ENCODE measurements at regions not wholly inside any gene's neighbourhood (a gene's known extent, or its start where the extent isn't known, plus 50 kb on each side); places are given as distances from the start of the nearest gene placed in this dataset.
"Not testable (repeated sequence)": the region's sequence is repeated elsewhere in the genome, so short reads cannot be mapped to it uniquely, and the experiment has no call there.

- DNase-seq (ENCODE audit: low spot score) = no peak
Measured at GRCh38 chr16:88200896-88201185, 181.9 kb upstream of the ZNF469 start.

DNA sequence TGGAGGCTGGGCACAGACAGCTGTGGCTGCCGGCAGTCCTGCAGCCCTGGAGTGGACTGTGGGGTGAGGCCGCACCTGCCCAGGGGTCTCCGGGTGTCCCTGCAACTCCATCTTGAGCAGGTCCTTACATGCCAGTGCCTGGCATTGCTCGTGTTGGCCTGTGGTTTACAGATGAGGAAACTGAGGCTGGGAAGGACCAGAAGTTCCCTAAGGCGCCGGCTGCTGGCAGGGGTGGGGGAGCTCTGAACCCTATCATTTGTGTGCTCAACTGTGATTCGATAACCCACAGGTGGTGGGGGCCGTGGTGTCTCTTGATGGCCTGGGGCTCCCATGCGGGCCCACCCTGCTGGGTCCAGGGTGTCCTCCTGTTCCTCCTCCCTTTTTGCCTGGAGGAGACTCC is 181.1 kb upstream of the ZNF469 start:
- not testable (repeated sequence) for DNase-seq (ENCODE audit: low spot score)

- DNase-seq (ENCODE audit: low spot score) = no peak
Measured at GRCh38 chr16:88202207-88202745, 180.5 kb upstream of the ZNF469 start.

DNA sequence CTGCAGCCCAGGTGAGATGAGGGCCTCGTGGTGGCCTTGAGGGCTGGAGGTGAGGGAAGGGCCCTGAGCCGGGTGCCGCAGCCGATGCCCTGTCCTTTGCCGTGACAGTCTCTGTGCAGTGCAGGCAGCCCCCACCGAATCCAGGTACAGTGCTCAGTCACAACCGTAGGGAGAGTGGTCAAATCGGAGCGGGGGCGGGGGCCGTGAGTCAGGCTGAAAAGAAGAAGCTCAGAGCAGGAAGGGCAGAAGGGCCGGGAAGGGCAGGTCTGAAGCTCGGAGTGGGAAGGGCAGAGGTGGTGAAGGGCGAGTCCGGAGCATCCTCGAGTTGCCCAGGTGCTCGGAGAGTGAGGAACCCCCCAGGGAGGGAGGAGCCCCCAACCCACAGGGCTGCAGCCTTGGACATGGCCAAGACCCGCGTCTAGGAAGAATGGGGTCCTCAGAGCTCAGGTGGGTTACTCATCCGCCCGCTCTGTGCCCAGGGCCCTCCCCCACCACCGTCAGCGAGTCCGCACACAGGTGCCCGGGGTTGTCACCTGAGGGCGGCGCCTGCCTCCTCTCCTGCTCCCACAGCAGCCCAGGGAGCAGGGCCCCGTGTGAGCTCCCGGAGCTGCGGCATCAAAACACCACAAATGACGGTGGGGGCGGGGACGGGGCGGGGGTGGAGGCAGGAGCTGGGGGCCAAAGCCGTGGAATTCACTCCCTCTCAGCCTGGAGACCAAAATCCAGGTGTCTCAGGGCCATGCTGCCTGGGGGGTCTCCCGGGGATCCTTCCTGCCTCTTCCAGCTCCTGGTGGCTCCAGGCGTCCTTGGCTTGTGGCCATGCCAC is 179.7 kb upstream of the ZNF469 start:
- DNase-seq (ENCODE audit: low spot score) = not testable (repeated sequence)

DNA sequence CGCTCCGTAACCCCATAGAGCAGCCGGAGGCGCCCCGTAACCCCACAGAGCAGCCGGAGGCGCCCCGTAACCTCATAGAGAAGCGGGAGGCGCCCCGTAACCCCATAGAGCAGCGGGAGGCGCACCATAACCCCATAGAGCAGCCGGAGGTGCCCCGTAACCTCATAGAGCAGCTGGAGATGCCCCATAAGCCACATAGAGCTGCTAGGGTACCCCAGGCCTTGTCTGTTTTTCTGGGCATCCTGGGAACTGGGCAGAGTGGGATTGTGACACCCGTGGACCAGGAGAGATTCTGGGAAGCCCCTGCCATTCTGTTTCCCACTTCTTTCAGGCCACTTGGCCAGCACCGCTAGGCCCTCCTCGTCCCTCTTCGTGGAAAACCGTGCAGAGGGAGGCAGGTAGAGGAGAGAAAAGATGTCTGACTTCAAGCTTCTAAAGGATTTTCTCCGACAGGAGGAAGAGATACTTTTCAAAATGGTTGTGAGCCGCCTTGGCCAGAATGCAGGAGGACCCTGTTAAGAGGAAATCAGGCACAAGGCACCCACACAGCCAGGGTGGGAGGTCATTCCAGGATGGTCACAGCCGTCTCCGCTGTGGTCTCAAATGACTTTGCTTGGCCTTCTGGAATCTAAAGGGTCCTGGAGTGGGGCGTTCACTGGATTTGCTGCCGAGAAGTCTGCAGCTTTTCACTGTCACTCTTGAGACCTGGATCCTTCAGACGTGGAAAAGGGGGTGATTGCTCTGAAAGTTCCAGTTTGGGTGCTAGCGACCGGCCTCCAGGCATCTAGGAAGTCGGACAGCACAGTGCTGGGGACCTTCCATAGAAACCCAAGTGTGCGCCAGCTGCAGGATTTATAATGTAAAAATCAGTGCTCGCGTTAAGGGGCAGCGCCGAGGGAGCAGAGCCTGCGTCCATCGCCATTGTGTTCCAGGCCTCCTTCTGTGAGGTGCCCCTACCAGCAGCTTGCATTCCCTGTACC is 178.3 kb upstream of the ZNF469 start:
- not testable (repeated sequence) for DNase-seq (ENCODE audit: low spot score)

DNA sequence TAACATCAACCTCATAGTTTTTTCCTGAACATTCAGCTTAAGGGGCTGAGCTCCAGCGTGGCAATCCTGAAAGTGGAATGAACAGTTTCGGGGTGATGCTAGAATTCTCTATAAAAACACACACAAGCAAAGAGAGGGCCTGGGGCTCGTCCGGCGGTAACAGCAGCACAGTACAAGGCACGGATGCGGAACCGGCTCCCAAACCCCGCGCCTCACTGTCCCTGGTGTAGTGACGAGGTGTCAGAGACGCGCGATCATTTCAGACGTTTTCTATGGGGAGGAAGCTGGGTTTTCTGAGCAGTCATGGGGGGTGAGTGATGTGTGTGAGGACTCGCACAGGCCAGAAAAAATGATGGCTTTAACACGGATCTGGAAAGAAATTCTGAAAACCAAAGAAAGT is 177.3 kb upstream of the ZNF469 start:
- not testable (repeated sequence) for DNase-seq (ENCODE audit: low spot score)

- not testable (repeated sequence) for DNase-seq (ENCODE audit: low spot score)
Measured at GRCh38 chr16:88206006-88206405, 176.8 kb upstream of the ZNF469 start.

- not testable (repeated sequence) for DNase-seq (ENCODE audit: low spot score)
Measured at GRCh38 chr16:88206516-88206915, 176.2 kb upstream of the ZNF469 start.

DNA sequence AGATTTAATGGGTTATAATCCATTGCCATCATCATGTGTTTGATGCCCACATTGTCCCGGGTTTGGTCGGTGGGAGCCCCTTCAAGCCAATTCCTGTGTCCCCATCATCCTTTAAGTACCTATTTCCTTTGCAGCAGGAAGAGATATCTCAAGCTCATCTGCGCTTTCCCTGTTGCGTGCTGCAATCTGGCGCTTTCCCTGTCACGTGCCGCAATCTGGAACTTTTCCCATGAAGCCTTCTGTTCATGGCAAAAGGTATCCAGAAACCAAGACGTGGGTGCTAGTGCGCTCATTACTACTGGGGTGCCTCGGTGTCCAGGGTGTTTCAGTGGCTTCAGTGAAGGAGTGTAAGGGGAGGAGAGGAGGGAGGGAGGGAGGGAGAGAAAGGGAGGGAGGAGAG is 174.6 kb upstream of the ZNF469 start:
- no peak for DNase-seq (ENCODE audit: low spot score)

DNA sequence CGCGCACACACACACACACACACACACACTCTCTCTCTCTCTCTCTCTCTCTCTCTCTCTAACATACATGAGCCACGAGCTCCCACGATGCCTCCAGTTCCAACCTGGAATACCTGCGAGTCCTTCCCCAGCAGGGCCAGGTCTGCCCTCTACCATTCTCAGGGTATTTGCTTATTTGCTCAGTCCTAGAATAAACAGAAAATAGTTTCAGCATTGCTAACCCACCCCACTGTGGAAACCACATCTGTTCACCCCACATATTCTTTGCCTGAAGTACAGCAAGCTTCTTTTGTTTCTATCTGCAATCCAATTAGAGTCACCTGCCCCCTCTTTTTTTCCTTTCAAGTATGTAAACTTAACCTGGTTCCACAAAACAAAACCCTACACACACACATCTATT is 174.0 kb upstream of the ZNF469 start:
- DNase-seq (ENCODE audit: low spot score) = not testable (repeated sequence)

- not testable (repeated sequence) for DNase-seq (ENCODE audit: low spot score)
Measured at GRCh38 chr16:88209579-88209978, 173.2 kb upstream of the ZNF469 start.

- not testable (repeated sequence) for DNase-seq (ENCODE audit: low spot score)
Measured at GRCh38 chr16:88213937-88214336, 168.8 kb upstream of the ZNF469 start.

DNA sequence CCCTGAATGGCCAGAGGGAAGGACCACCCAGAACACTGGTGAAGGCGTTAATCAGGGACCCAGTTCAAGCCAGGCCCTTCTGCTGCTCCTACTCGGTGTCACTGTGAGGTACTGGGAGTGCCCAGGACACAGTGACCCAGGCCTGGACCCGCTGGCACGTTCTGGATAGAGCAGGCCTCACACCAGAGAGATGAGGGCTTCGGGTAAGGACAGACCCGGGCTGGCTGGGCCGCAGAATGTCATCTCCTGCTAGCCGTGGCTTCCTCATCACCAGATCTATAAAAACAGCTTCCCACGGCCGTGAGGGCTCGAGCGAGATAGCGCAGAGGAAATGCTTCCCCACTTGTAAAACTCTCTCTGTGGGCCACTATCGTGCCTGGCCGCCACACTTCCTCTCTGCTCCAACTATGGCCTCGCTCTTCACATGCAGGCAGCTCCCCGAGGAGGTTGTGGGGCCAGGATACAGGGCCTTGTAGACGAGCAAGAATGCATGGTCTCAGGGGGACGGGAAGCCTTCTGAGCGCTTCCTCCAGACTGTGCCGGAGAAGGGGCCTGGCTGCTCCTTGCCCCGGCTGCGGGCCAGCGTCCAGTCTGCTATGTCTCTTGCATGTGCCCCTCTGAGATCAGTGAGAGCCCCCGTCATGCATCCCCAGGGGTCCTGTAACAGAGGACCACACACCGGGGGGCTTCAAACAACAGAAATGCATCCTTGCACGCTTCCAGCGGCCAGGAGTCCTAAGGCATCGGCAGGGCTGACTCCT is 161.6 kb upstream of the ZNF469 start:
- not testable (repeated sequence) for DNase-seq (ENCODE audit: low spot score)

DNA sequence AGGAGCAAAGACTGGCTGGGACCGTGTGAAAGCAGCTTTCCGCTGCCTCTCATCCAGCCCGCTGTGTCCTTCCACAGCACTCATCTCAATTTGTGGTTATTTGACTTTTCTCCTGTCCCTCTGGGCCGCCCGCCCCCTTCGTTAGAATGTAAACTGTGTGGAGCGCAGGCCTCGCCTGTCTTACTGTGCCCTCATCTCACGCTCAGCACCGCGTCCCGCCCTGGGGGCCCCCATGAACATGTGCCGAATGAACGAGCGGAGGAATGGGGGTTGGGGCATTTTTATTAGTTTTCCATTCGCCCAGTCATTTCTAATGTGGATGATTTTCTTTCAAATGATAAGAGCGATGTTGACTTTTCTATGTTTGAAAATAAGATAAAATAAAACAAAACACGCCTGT is 159.1 kb upstream of the ZNF469 start:
- DNase-seq (ENCODE audit: low spot score) = not testable (repeated sequence)

DNA sequence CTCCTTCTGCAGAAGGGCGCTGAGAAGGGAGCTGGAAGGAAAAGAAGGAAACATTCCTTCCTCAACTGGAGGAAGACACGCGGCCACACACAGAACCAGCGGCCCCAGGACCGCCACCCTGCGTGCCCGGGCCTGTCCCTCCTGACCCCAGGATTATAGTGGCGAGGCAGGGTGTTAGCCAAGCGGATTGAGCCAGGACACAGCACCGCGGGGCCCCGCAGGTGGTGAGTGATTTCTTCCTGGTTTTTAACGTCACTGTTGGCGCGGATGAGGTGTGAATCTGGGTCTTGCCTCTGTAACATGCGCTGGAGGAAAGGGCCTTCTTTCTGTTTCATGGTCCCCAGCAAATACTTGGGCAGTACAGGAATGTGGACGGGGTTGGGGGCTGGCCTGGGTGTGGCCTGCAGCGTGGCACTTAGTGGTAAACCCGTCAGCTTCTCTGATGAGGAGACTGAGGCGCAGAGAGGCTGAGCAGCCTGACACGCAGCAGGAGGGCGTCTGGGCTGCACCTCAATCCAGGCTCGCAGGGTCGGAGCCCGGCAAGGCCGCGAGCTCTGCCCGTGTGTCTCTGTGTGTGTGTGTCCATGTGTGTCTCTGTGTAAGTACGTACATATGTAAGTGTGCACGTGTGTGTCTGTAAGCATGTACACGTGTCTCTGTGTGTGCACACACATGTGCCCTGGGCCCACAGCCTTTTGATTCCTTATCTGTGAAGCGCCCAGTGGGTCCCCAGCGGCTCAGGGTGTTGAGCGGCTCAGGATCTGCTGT is 158.4 kb upstream of the ZNF469 start:
- DNase-seq (ENCODE audit: low spot score) = not testable (repeated sequence)

DNA sequence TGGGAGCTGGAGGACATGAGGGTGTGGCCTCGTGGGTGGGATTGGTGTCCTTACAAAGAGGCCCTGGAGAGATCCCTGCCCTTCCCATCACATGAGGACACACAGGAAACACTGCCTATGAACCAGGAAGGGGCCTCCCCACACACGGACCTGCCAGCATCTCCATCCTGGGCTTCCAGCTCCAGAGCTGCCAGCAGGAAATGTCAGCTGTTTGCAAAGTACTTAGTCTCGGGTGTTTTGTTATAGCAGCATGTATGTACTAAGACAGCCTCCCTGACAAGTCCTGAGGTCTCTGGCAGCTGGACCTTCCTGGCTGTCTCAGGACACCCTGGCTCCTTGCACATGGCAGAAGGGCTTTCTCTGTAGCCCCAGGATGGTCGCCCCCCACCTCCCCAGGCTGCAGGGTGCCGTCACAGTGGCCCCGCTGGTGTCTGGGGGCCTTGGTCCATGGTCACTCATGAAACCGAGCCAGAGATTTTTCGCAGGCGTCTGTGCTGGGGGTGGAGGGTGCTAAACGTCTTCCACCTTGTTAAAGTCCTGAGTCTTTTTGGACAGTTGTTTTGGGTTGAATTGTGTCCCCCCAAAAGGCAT is 157.0 kb upstream of the ZNF469 start:
- DNase-seq (ENCODE audit: low spot score) = not testable (repeated sequence)

- not testable (repeated sequence) for DNase-seq (ENCODE audit: low spot score)
Measured at GRCh38 chr16:88226302-88226701, 156.5 kb upstream of the ZNF469 start.

DNA sequence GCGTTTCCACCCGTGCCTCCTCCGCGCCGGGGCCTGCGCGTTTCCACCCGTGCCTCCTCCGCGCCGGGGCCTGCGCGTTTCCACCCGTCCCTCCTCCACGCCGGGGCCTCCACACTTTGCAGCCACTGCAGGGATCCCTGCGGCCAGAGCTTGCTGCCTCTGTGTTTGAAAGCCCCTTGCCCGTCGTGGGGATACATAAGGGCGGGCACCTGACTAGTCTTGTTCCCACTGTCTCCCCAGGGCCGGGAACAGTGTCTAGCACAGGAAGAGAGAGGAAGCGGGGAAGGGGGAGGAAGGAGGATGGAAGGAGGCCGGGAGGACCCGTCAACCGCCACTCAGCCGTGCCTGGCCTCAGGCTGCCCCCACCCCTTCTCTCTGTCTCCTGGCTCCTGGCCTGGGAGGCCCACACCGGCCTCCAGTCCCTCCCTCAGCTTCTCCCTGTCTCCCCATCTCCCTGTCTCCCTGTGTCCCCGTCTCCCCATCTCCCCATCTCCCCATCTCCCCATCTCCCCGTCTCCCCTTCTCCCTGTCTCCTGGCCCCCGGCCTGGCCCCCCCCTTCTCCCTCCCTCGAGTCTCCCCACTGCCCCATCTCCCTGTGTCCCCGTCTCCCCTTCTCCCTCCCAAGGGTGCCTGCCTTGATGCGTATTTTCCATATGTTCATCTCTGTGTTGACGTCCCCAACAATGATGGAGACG is 155.6 kb upstream of the ZNF469 start:
- not testable (repeated sequence) for DNase-seq (ENCODE audit: low spot score)

DNA sequence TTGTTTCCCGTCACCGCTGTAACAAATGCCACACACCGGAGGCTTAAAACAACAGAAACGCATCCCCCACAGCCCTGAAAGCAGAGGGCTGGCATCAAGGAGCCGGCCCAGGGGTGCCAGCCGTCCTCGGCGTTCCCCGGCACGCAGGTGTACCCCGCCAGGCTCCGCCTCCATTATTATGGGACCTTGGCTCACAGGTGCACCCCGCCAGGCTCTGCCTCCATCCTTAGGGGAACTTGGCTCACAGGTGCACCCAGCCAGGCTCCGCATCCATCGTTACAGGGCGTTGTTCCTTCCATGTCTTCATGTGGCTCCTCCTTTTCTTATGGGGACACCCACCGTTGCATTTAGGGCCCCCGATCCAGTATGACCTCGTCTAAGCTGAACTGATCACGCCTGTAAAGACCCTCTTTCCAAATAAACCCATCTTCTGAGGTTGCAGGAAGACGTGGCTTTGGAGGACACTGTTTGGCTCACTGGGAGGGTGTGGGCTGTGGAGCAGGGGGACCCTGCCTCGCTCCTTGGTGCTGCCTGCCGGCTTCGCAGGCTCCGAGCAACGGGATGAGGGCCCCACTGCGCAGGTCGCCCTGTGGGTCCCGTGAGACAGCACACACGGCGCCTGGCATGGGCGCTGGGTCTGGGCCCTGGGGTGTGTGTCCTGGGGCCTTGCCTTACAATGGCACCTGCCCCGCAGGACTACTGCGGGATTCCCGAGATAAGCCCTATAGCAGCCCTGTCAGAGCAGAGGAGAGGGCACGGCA is 154.9 kb upstream of the ZNF469 start:
- not testable (repeated sequence) for DNase-seq (ENCODE audit: low spot score)

Measured in COLO829 (cell line).